GM11168 (cell line): ENCODE measurements at regions not wholly inside any gene's neighbourhood (a gene's known extent, or its start where the extent isn't known, plus 50 kb on each side); places are given as distances from the start of the nearest gene placed in this dataset.
"Not testable (repeated sequence)": the region's sequence is repeated elsewhere in the genome, so short reads cannot be mapped to it uniquely, and the experiment has no call there.

ENCODE experiments used
- in situ Hi-C: fragments of 300-500 bp; cut with MboI; formaldehyde crosslinking; loops from one replicate; pipeline ENCODE4 v1.12.0; 2022; ENCODE audit warnings: low sequenced_read_pairs; ENCODE audit not compliant: unreplicated experiment

GRCh38 chr20:29296256-29297230 is 1960.9 kb upstream of the DEFB115 start:
- in situ Hi-C loops: no loop called here

- in situ Hi-C loops: no loop called here
Observed at GRCh38 chr20:29297411-29298270, 1959.8 kb upstream of the DEFB115 start.

GRCh38 chr20:29298271-29298590 is 1959.2 kb upstream of the DEFB115 start:
- in situ Hi-C loops: no loop called here

- in situ Hi-C loops: no loop called here
Observed at GRCh38 chr20:29298759-29299613, 1958.5 kb upstream of the DEFB115 start.

GRCh38 chr20:29299811-29300578 is 1957.5 kb upstream of the DEFB115 start:
- in situ Hi-C loops: no loop called here

- in situ Hi-C loops: no loop called here
Observed at GRCh38 chr20:29300579-29301551, 1956.6 kb upstream of the DEFB115 start.

GRCh38 chr20:29301624-29302259 is 1955.7 kb upstream of the DEFB115 start:
- in situ Hi-C loops: no loop called here

- in situ Hi-C loops: no loop called here
Observed at GRCh38 chr20:29302979-29303644, 1954.4 kb upstream of the DEFB115 start.

- in situ Hi-C loops: no loop called here
Observed at GRCh38 chr20:29306390-29307072, 1950.9 kb upstream of the DEFB115 start.

- in situ Hi-C loops: not testable (repeated sequence)
Observed at GRCh38 chr20:29307484-29307883, 1950.0 kb upstream of the DEFB115 start.

GRCh38 chr20:29308956-29309355 is 1948.5 kb upstream of the DEFB115 start:
- in situ Hi-C loops: not testable (repeated sequence)

- in situ Hi-C loops: not testable (repeated sequence)
Observed at GRCh38 chr20:29309481-29309880, 1948.0 kb upstream of the DEFB115 start.

- in situ Hi-C loops: not testable (repeated sequence)
Observed at GRCh38 chr20:29311046-29311445, 1946.4 kb upstream of the DEFB115 start.

GRCh38 chr20:29312679-29313078 is 1944.8 kb upstream of the DEFB115 start:
- in situ Hi-C loops: not testable (repeated sequence)

GRCh38 chr20:29313481-29313880 is 1944.0 kb upstream of the DEFB115 start:
- in situ Hi-C loops: no loop called here

GRCh38 chr20:29314294-29314693 is 1943.2 kb upstream of the DEFB115 start:
- in situ Hi-C loops: no loop called here
